Loucy (cell line): ENCODE measurements at regions not wholly inside any gene's neighbourhood (a gene's known extent, or its start where the extent isn't known, plus 50 kb on each side); places are given as distances from the start of the nearest gene placed in this dataset.

Experiments
- CTCF ChIP-seq: fragments of 200-600 bp; sonication (generic); conservative IDR thresholded peaks from 2 replicates; pipeline ENCODE4 v1.5.1; 2014; ENCODE audit warnings: mild to moderate bottlenecking, antibody characterized with exemption, low read length
- EZH2phosphoT487 ChIP-seq: fragments of 200-600 bp; IDR thresholded peaks from 2 replicates; pipeline ENCODE4 v1.6.1; 2018; ENCODE audit warnings: antibody characterized with exemption, mild to moderate bottlenecking, moderate library complexity, borderline replicate concordance

- TF ChIP-seq CTCF (no peak), EZH2phosphoT487 (no peak)
Observed at GRCh38 chr4:135239964-135240363, 1038.4 kb upstream of the PABPC4L start.
